Inflammatory macrophage treated with lipopolysaccharide for 1 hour (primary cell): ENCODE measurements at regions not wholly inside any gene's neighbourhood (a gene's known extent, or its start where the extent isn't known, plus 50 kb on each side); places are given as distances from the start of the nearest gene placed in this dataset.
A peak's percentile ranks its signal among the peaks of the same experiment; 100 is the strongest.
"Not testable (repeated sequence)": the region's sequence is repeated elsewhere in the genome, so short reads cannot be mapped to it uniquely, and the experiment has no call there.

Experiments used
- DNase-seq, 2 donors: peaks; one replicate each; pipeline ENCODE4 v3.0.0-alpha.2; 2020 to 2022

GRCh38 chr16:59355704-59356103, 621.6 kb upstream of the GOT2 start:
- no peak for DNase-seq

GRCh38 chr16:59351305-59351903, 617.3 kb upstream of the GOT2 start:
- DNase-seq, result no peak

- DNase-seq, result no peak
These were observed 616.6 kb upstream of the GOT2 start for GRCh38 chr16:59350670-59351069.

GRCh38 chr16:59342669-59343068, 608.6 kb upstream of the GOT2 start:
- no peak for DNase-seq

- no peak for DNase-seq
These were observed 607.3 kb upstream of the GOT2 start for GRCh38 chr16:59341368-59341767.

- DNase-seq, result no peak
These were observed 605.8 kb upstream of the GOT2 start for GRCh38 chr16:59339871-59340270.

- DNase-seq, result no peak
These were observed 602.1 kb upstream of the GOT2 start for GRCh38 chr16:59336136-59336695.

- DNase-seq, result not testable (repeated sequence)
These were observed 597.6 kb upstream of the GOT2 start for GRCh38 chr16:59331708-59332107.

GRCh38 chr16:59330019-59330670, 596.0 kb upstream of the GOT2 start:
- DNase-seq, result no peak

GRCh38 chr16:59328961-59329360, 594.8 kb upstream of the GOT2 start:
- peak in 1 of 2 donors; percentile 72 for DNase-seq

- DNase-seq, result no peak
These were observed 593.8 kb upstream of the GOT2 start for GRCh38 chr16:59327894-59328293.

GRCh38 chr16:59326955-59327354, 592.8 kb upstream of the GOT2 start:
- no peak for DNase-seq

GRCh38 chr16:59324462-59324861, 590.3 kb upstream of the GOT2 start:
- DNase-seq, result peak in 1 of 2 donors; percentile 16

- no peak for DNase-seq
These were observed 586.5 kb upstream of the GOT2 start for GRCh38 chr16:59320657-59321056.

- DNase-seq, result no peak
These were observed 585.8 kb upstream of the GOT2 start for GRCh38 chr16:59319871-59320270.

- DNase-seq, result no peak
These were observed 571.7 kb upstream of the GOT2 start for GRCh38 chr16:59305850-59306249.

- DNase-seq, result no peak
These were observed 562.8 kb upstream of the GOT2 start for GRCh38 chr16:59296888-59297287.

- no peak for DNase-seq
These were observed 562.0 kb upstream of the GOT2 start for GRCh38 chr16:59295993-59296736.

- no peak for DNase-seq
These were observed 561.4 kb upstream of the GOT2 start for GRCh38 chr16:59295474-59295873.

- DNase-seq, result no peak
These were observed 556.6 kb upstream of the GOT2 start for GRCh38 chr16:59290718-59291117.

- DNase-seq, result no peak
These were observed 555.0 kb upstream of the GOT2 start for GRCh38 chr16:59289151-59289550.

GRCh38 chr16:59274141-59274540, 540.0 kb upstream of the GOT2 start:
- no peak for DNase-seq

GRCh38 chr16:59263955-59264354, 529.8 kb upstream of the GOT2 start:
- no peak for DNase-seq

GRCh38 chr16:59260892-59261291, 526.8 kb upstream of the GOT2 start:
- DNase-seq, result peak; percentile 4 to 44
